ENCODE measurements at regions not wholly inside any gene's neighbourhood (a gene's known extent, or its start where the extent isn't known, plus 50 kb on each side); places are given as distances from the start of the nearest gene placed in this dataset.

- H3K27me3 ChIP-seq (ENCODE audit: control insufficient read depth, insufficient read depth, low read length): no peaks in the 10 kb centered on the region
- TF ChIP-seq CTCF (IDR thresholded peaks at IDR 0.05; ENCODE audit: insufficient read depth, low read length, severe bottlenecking): no peak
- FAIRE-seq (no peak), DNase-seq (ENCODE audit: low read depth) (no peak)
- no peak overlapping the region for H3K4me3 ChIP-seq (ENCODE audit: low read depth, low read length)
- no peaks in the 10 kb centered on the region for H3K36me3 ChIP-seq (ENCODE audit: control insufficient read depth, insufficient read depth, low read length)
Measured at GRCh38 chr5:167701051-167701450, 590.4 kb upstream of the WWC1 start.

GRCh38 chr5:167702014-167702413 lies 589.4 kb upstream of the WWC1 start:
- Histone ChIP-seq H3K27me3 (ENCODE audit: control insufficient read depth, insufficient read depth, low read length) (no peaks in the 10 kb centered on the region), H3K4me3 (ENCODE audit: low read depth, low read length) (no peak overlapping the region), H3K36me3 (ENCODE audit: control insufficient read depth, insufficient read depth, low read length) (no peaks in the 10 kb centered on the region)
- DNase-seq (ENCODE audit: low read depth) (no peak), FAIRE-seq (no peak)
- TF ChIP-seq CTCF (IDR thresholded peaks at IDR 0.05; ENCODE audit: insufficient read depth, low read length, severe bottlenecking): no peak

- Histone ChIP-seq H3K4me3 (ENCODE audit: low read depth, low read length) (no peak overlapping the region), H3K36me3 (ENCODE audit: control insufficient read depth, insufficient read depth, low read length) (no peaks in the 10 kb centered on the region), H3K27me3 (ENCODE audit: control insufficient read depth, insufficient read depth, low read length) (no peaks in the 10 kb centered on the region)
- FAIRE-seq (no peak), DNase-seq (ENCODE audit: low read depth) (no peak)
- peak; percentile 4 for TF ChIP-seq CTCF (IDR thresholded peaks at IDR 0.05; ENCODE audit: insufficient read depth, low read length, severe bottlenecking)
Measured at GRCh38 chr5:167708449-167708848, 583.0 kb upstream of the WWC1 start.

GRCh38 chr5:167709625-167710024 lies 581.8 kb upstream of the WWC1 start:
- no peak for TF ChIP-seq CTCF (IDR thresholded peaks at IDR 0.05; ENCODE audit: insufficient read depth, low read length, severe bottlenecking)
- Histone ChIP-seq H3K27me3 (ENCODE audit: control insufficient read depth, insufficient read depth, low read length) (no peaks in the 10 kb centered on the region), H3K36me3 (ENCODE audit: control insufficient read depth, insufficient read depth, low read length) (no peaks in the 10 kb centered on the region), H3K4me3 (ENCODE audit: low read depth, low read length) (no peak overlapping the region)
- no peak for DNase-seq (ENCODE audit: low read depth)
- FAIRE-seq: no peak

- Histone ChIP-seq H3K4me3 (ENCODE audit: low read depth, low read length) (no peak overlapping the region), H3K36me3 (ENCODE audit: control insufficient read depth, insufficient read depth, low read length) (no peaks in the 10 kb centered on the region), H3K27me3 (ENCODE audit: control insufficient read depth, insufficient read depth, low read length) (no peaks in the 10 kb centered on the region)
- peak; percentile 41 for DNase-seq (ENCODE audit: low read depth)
- FAIRE-seq: peak; percentile 52
- TF ChIP-seq CTCF (IDR thresholded peaks at IDR 0.05; ENCODE audit: insufficient read depth, low read length, severe bottlenecking): no peak
Measured at GRCh38 chr5:167710444-167711073, 580.9 kb upstream of the WWC1 start.

GRCh38 chr5:167712986-167713585 lies 578.4 kb upstream of the WWC1 start:
- Histone ChIP-seq H3K27me3 (ENCODE audit: control insufficient read depth, insufficient read depth, low read length) (no peaks in the 10 kb centered on the region), H3K4me3 (ENCODE audit: low read depth, low read length) (no peak overlapping the region), H3K36me3 (ENCODE audit: control insufficient read depth, insufficient read depth, low read length) (no peaks in the 10 kb centered on the region)
- TF ChIP-seq CTCF (IDR thresholded peaks at IDR 0.05; ENCODE audit: insufficient read depth, low read length, severe bottlenecking): no peak
- DNase-seq (ENCODE audit: low read depth) (peak; percentile 48), FAIRE-seq (peak; percentile 72)

Measured in bronchial epithelial cell (primary cell).